Trophoblast cell (in vitro differentiated cells and primary cell): ENCODE measurements at regions not wholly inside any gene's neighbourhood (a gene's known extent, or its start where the extent isn't known, plus 50 kb on each side); places are given as distances from the start of the nearest gene placed in this dataset.

ENCODE experiments used
- DNase-seq, 2 donors: peaks; one replicate each; pipeline ENCODE4 v3.0.0-alpha.2; 2016
- H2AFZ ChIP-seq: 2 replicates; pipeline ENCODE4 v1.6.1; 2013; ENCODE audit warnings: low read length, moderate library complexity, mild to moderate bottlenecking; ENCODE audit not compliant: insufficient read depth, poor library complexity
- H2AK5ac ChIP-seq: 2 replicates; pipeline ENCODE4 v1.6.1; 2013; ENCODE audit warnings: mild to moderate bottlenecking, low read length
- H2BK120ac ChIP-seq: 2 replicates; pipeline ENCODE4 v1.6.1; 2013; ENCODE audit warnings: low read length, mild to moderate bottlenecking, moderate library complexity; ENCODE audit not compliant: insufficient read depth, poor library complexity
- H2BK12ac ChIP-seq: 2 replicates; pipeline ENCODE4 v1.6.1; 2013; ENCODE audit warnings: mild to moderate bottlenecking, low read length, moderate library complexity
- H2BK5ac ChIP-seq: 2 replicates; pipeline ENCODE4 v1.6.1; 2013; ENCODE audit warnings: low read length, low read depth, moderate library complexity, mild to moderate bottlenecking; ENCODE audit not compliant: poor library complexity
- H3K14ac ChIP-seq: 2 replicates; pipeline ENCODE4 v1.6.1; 2013; ENCODE audit warnings: mild to moderate bottlenecking, low read length
- H3K18ac ChIP-seq: 2 replicates; pipeline ENCODE4 v1.6.1; 2013; ENCODE audit warnings: mild to moderate bottlenecking, low read length
- H3K23ac ChIP-seq: 2 replicates; pipeline ENCODE4 v1.6.1; 2013; ENCODE audit warnings: low read length
- H3K27ac ChIP-seq: 2 replicates; pipeline ENCODE4 v1.5.1; 2013; ENCODE audit warnings: low read depth, mild to moderate bottlenecking, inconsistent platforms, low read length, moderate library complexity
- H3K27me3 ChIP-seq: 2 replicates; pipeline ENCODE4 v1.6.1; 2013; ENCODE audit warnings: inconsistent platforms, mild to moderate bottlenecking, low read length, moderate library complexity; ENCODE audit not compliant: insufficient read depth
- H3K36me3 ChIP-seq, 2 experiments: 1 replicate in 1 of 2; 2 replicates in 1 of 2; pipeline ENCODE4 v1.6.1; 2013; ENCODE audit warnings: low read length in 2 of 2, mild to moderate bottlenecking in 2 of 2, moderate library complexity in 1 of 2; ENCODE audit not compliant: insufficient read depth in 2 of 2, control insufficient read depth in 1 of 2
- H3K4ac ChIP-seq: 2 replicates; pipeline ENCODE4 v1.6.1; 2013; ENCODE audit warnings: low read depth, mild to moderate bottlenecking, low read length, moderate library complexity
- H3K4me1 ChIP-seq, 2 experiments: 1 replicate in 1 of 2; 2 replicates in 1 of 2; pipeline ENCODE4 v1.6.1; 2013; ENCODE audit warnings: low read length in 2 of 2, mild to moderate bottlenecking in 2 of 2, moderate library complexity in 1 of 2; ENCODE audit not compliant: insufficient read depth in 2 of 2, control insufficient read depth in 1 of 2
- H3K4me2 ChIP-seq: 2 replicates; pipeline ENCODE4 v1.6.1; 2013; ENCODE audit warnings: inconsistent platforms, mild to moderate bottlenecking, low read length, moderate library complexity
- H3K4me3 ChIP-seq: 2 replicates; pipeline ENCODE4 v1.5.1; 2013; ENCODE audit warnings: mild to moderate bottlenecking, low read depth, low read length, inconsistent platforms
- H3K79me1 ChIP-seq: one replicate; pipeline ENCODE4 v1.6.1; 2013; ENCODE audit warnings: low read length
- H3K79me2 ChIP-seq: 2 replicates; pipeline ENCODE4 v1.6.1; 2013; ENCODE audit warnings: low read length, mild to moderate bottlenecking; ENCODE audit not compliant: control insufficient read depth, insufficient read depth, poor library complexity
- H3K9ac ChIP-seq: 2 replicates; pipeline ENCODE4 v1.6.1; 2013; ENCODE audit warnings: mild to moderate bottlenecking, low read length
- H3K9me3 ChIP-seq: 2 replicates; pipeline ENCODE4 v1.6.1; 2013; ENCODE audit warnings: low read depth, mild to moderate bottlenecking, control low read depth, inconsistent platforms, low read length; ENCODE audit not compliant: insufficient read depth
- H4K12ac ChIP-seq: 2 replicates; pipeline ENCODE4 v1.6.1; 2013; ENCODE audit warnings: low read depth, mild to moderate bottlenecking, low read length, moderate library complexity
- H4K8ac ChIP-seq: 2 replicates; pipeline ENCODE4 v1.6.1; 2013; ENCODE audit warnings: low read depth, mild to moderate bottlenecking, low read length, moderate library complexity
- H4K91ac ChIP-seq: one replicate; pipeline ENCODE4 v1.6.1; 2013; ENCODE audit warnings: low read depth, mild to moderate bottlenecking, low read length, moderate library complexity
- WGBS: extraction: QIAGEN DNeasy Blood & Tissue Kit; methylation state at CpG from one replicate; pipeline ENCODE4 v1.1.7; 2013; ENCODE audit warnings: missing lambda C conversion rate; ENCODE audit not compliant: insufficient read length, insufficient coverage; ENCODE audit errors: extremely low coverage; 5-methylcytosine and 5-hydroxymethylcytosine counted together

- no peak overlapping the region for H3K27ac ChIP-seq
- no CpG with 5 or more reads among the region's 1 CpG for WGBS
- H3K18ac ChIP-seq = no peak overlapping the region
- H3K9ac ChIP-seq = no peak overlapping the region
- H3K36me3 ChIP-seq = no peaks in the 10 kb centered on the region
- H4K12ac ChIP-seq = no peak overlapping the region
- DNase-seq = no peak
- no peak overlapping the region for H2AK5ac ChIP-seq
- H3K4me2 ChIP-seq = no peak overlapping the region
- no peaks in the 10 kb centered on the region for H3K9me3 ChIP-seq
- H2BK120ac ChIP-seq = no peak overlapping the region
- no peak overlapping the region for H3K23ac ChIP-seq
- peaks cover 2 to 3% of the 10 kb centered on the region in 2 experiments for H3K4me1 ChIP-seq
- H4K91ac ChIP-seq = no peak overlapping the region
- no peaks in the 10 kb centered on the region for H3K27me3 ChIP-seq
- no peak overlapping the region for H2AFZ ChIP-seq
- no peak overlapping the region for H2BK12ac ChIP-seq
- no peaks in the 10 kb centered on the region for H3K79me1 ChIP-seq
- no peak overlapping the region for H2BK5ac ChIP-seq
- H4K8ac ChIP-seq = no peak overlapping the region
- no peak overlapping the region for H3K4me3 ChIP-seq
- no peaks in the 10 kb centered on the region for H3K79me2 ChIP-seq
- H3K4ac ChIP-seq = no peak overlapping the region
- H3K14ac ChIP-seq = no peak overlapping the region
Measured at GRCh38 chr3:72180405-72180804, 395.5 kb upstream of the PROK2 start.

- Histone ChIP-seq H3K4me2 (no peak overlapping the region), H3K18ac (no peak overlapping the region), H2AFZ (no peak overlapping the region), H2BK120ac (no peak overlapping the region), H3K79me2 (no peaks in the 10 kb centered on the region), H4K91ac (no peak overlapping the region), H3K9me3 (no peaks in the 10 kb centered on the region), H2AK5ac (no peak overlapping the region), H4K8ac (no peak overlapping the region), H3K14ac (no peak overlapping the region), H3K4ac (no peak overlapping the region), H3K27ac (no peak overlapping the region), H2BK12ac (no peak overlapping the region), H3K36me3 (no peaks in the 10 kb centered on the region), H3K4me3 (no peak overlapping the region), H3K27me3 (no peaks in the 10 kb centered on the region), H3K79me1 (no peaks in the 10 kb centered on the region), H4K12ac (no peak overlapping the region), H3K4me1 (peaks cover 2 to 3% of the 10 kb centered on the region in 2 experiments), H2BK5ac (no peak overlapping the region), H3K9ac (no peak overlapping the region), H3K23ac (no peak overlapping the region)
- DNase-seq = no peak
- no CpG with 5 or more reads among the region's 7 CpGs for WGBS
Measured at GRCh38 chr3:72179107-72179464, 394.1 kb upstream of the PROK2 start.

GRCh38 chr3:72178463-72179106 lies 393.6 kb upstream of the PROK2 start:
- Histone ChIP-seq H3K18ac (no peak overlapping the region), H3K4me1 (peaks cover 2 to 5% of the 10 kb centered on the region in 2 experiments), H2BK120ac (no peak overlapping the region), H3K9ac (no peak overlapping the region), H4K91ac (no peak overlapping the region), H3K27me3 (no peaks in the 10 kb centered on the region), H3K23ac (no peak overlapping the region), H4K8ac (no peak overlapping the region), H3K4ac (no peak overlapping the region), H3K79me2 (no peaks in the 10 kb centered on the region), H2AFZ (no peak overlapping the region), H2BK12ac (no peak overlapping the region), H3K27ac (no peak overlapping the region), H3K4me3 (no peak overlapping the region), H3K9me3 (no peaks in the 10 kb centered on the region), H2BK5ac (no peak overlapping the region), H3K14ac (no peak overlapping the region), H3K4me2 (no peak overlapping the region), H4K12ac (no peak overlapping the region), H3K36me3 (no peaks in the 10 kb centered on the region), H3K79me1 (no peaks in the 10 kb centered on the region), H2AK5ac (no peak overlapping the region)
- no CpG with 5 or more reads among the region's 3 CpGs for WGBS
- no peak for DNase-seq

GRCh38 chr3:72177075-72178050 lies 392.4 kb upstream of the PROK2 start:
- WGBS = no CpG with 5 or more reads among the region's 36 CpGs
- no peak for DNase-seq

More at GRCh38 chr3:72177075-72178050, 392.4 kb upstream of the PROK2 start:
- Histone ChIP-seq H3K18ac (no peak overlapping the region), H2AK5ac (no peak overlapping the region), H3K27me3 (no peaks in the 10 kb centered on the region), H3K4ac (no peak overlapping the region), H3K27ac (no peak overlapping the region), H2BK5ac (no peak overlapping the region), H3K79me1 (no peaks in the 10 kb centered on the region), H4K12ac (no peak overlapping the region), H4K8ac (no peak overlapping the region), H3K9ac (no peak overlapping the region), H3K23ac (no peak overlapping the region), H3K4me2 (no peak overlapping the region), H3K14ac (no peak overlapping the region), H4K91ac (no peak overlapping the region), H3K79me2 (no peaks in the 10 kb centered on the region), H2BK120ac (no peak overlapping the region), H3K4me3 (no peak overlapping the region), H3K36me3 (no peaks in the 10 kb centered on the region), H2AFZ (no peak overlapping the region), H3K9me3 (no peaks in the 10 kb centered on the region), H2BK12ac (no peak overlapping the region), H3K4me1 (peaks cover 2 to 5% of the 10 kb centered on the region in 2 experiments)
